Neural cell (in vitro differentiated cells): ENCODE measurements at regions not wholly inside any gene's neighbourhood (a gene's known extent, or its start where the extent isn't known, plus 50 kb on each side); places are given as distances from the start of the nearest gene placed in this dataset.

Experiments
- CTCF ChIP-seq: fragments of 450-650 bp; IDR thresholded peaks from 2 replicates; pipeline ENCODE4 v1.5.1; 2014; ENCODE audit warnings: antibody characterized with exemption, mild to moderate bottlenecking, moderate library complexity; ENCODE audit not compliant: poor library complexity, severe bottlenecking
- EP300 ChIP-seq: fragments of 450-650 bp; conservative IDR thresholded peaks from 2 replicates; pipeline ENCODE4 v1.6.1; 2014; ENCODE audit warnings: antibody characterized with exemption, mild to moderate bottlenecking, moderate library complexity; ENCODE audit not compliant: poor library complexity, severe bottlenecking
- EZH2 ChIP-seq: fragments of 200-600, 300-800 bp; shearing (Covaris generic), sonication (generic); IDR thresholded peaks from 2 replicates; pipeline ENCODE4 v1.6.1; 2014; ENCODE audit warnings: antibody characterized with exemption, low read length, borderline replicate concordance, mild to moderate bottlenecking; ENCODE audit not compliant: insufficient read depth, poor library complexity, severe bottlenecking
- MXI1 ChIP-seq: fragments of 450-650 bp; conservative IDR thresholded peaks from 2 replicates; pipeline ENCODE4 v1.6.1; 2014; ENCODE audit warnings: antibody characterized with exemption, mild to moderate bottlenecking; ENCODE audit not compliant: poor library complexity, severe bottlenecking
- POLR2AphosphoS5 ChIP-seq: IDR thresholded peaks from 2 replicates; pipeline ENCODE4 v1.6.1; 2012
- TAF1 ChIP-seq: IDR thresholded peaks from 2 replicates; pipeline ENCODE4 v1.6.1; 2012; ENCODE audit warnings: low read depth

DNA sequence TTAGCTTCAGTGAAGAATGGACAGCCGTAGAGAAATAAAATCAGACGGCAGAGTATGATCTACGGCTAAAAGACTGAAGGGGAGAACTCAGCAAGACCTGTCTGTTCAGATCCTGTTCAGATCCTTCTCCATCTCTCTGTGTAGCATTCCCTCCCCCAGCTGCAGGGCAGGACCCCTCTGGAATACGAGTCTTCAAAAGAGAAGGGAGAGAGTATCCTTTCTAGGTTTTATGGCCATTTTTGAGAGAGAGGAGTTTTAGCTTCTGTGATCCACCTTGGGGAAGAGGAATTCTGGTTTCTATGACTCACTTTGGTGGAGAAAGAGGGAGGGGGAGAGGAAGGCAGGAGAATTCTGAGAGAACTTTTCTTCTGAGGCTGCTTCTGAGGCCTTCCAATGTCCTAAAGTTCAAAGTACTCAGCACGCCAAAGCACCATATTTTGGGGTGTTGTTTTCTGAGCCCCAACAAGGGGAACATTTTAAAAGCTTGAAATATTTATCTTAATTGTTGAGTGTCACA, 194.4 kb upstream of the TLE4 start:
- no peak for TF ChIP-seq EP300
- no peak for TF ChIP-seq CTCF
- TF ChIP-seq POLR2AphosphoS5: no peak
- TF ChIP-seq TAF1: no peak
- no peak for TF ChIP-seq MXI1
- TF ChIP-seq EZH2: no peak
